Stimulated activated CD8-positive, alpha-beta memory T cell treated with anti-CD3 and anti-CD28 coated beads, Interleukin-7, amount 100 ng/mL, for 24 hours (primary cell): ENCODE measurements at regions not wholly inside any gene's neighbourhood (a gene's known extent, or its start where the extent isn't known, plus 50 kb on each side); places are given as distances from the start of the nearest gene placed in this dataset.

Source experiments
- DNase-seq: peaks from one replicate; pipeline ENCODE4 v3.0.0-alpha.2; 2020; ENCODE audit warnings: low read depth

GRCh38 chr1:101081496-101082488 lies 56.2 kb upstream of the DPH5 start:
- peak; percentile 4 for DNase-seq

GRCh38 chr1:101080859-101081258 lies 55.3 kb upstream of the DPH5 start:
- no peak for DNase-seq

GRCh38 chr1:101079341-101079740 lies 53.8 kb upstream of the DPH5 start:
- DNase-seq = no peak

GRCh38 chr1:101077849-101078248 lies 52.3 kb upstream of the DPH5 start:
- DNase-seq = no peak

- DNase-seq = no peak
These were observed 50.3 kb upstream of the DPH5 start for GRCh38 chr1:101075926-101076325.
